Esophagus squamous epithelium (tissue), 4 donors: ENCODE measurements at regions not wholly inside any gene's neighbourhood (a gene's known extent, or its start where the extent isn't known, plus 50 kb on each side); places are given as distances from the start of the nearest gene placed in this dataset.

ENCODE experiments used
- CTCF ChIP-seq, 6 experiments: fragments of 450-650 bp in 4 of 6; fragments of 200-600 bp in 2 of 6; sonication (generic) in 2 of 6; IDR thresholded peaks; one replicate each; pipeline ENCODE4 v1.5.1; 2016 to 2019; ENCODE audit warnings: antibody characterized with exemption in 6 of 6, mild to moderate bottlenecking in 4 of 6, moderate library complexity in 4 of 6
- POLR2A ChIP-seq, 4 donors: fragments of 450-650 bp; IDR thresholded peaks; one replicate each; pipeline ENCODE4 v1.6.1; 2017; ENCODE audit warnings: antibody characterized with exemption in 4 of 4, mild to moderate bottlenecking in 4 of 4, moderate library complexity in 3 of 4

DNA sequence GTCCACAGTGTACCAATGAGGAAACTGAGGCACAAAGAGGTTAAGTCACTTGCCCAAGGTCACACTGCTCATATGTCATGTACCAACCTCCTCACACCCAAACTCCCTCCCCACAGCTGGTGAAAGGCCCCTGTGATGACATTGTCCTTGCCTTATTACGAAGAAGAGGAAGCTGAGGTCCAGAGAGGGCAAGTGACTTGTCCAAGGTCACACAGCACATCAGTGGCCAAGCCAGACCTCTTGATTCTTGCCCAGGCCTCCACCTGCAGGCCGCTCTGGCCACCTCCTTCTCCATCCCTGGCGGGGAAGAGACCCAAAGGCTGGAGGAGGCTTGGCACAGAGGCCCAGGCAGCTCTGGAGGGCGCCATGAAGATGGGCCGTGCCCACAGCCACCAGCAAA, 492.4 kb downstream of the PTPRU start:
- TF ChIP-seq CTCF (IDR thresholded peaks at IDR 0.05) (no peak), POLR2A (IDR thresholded peaks at IDR 0.05) (no peak)
